ENCODE measurements at regions not wholly inside any gene's neighbourhood (a gene's known extent, or its start where the extent isn't known, plus 50 kb on each side); places are given as distances from the start of the nearest gene placed in this dataset.

DNA sequence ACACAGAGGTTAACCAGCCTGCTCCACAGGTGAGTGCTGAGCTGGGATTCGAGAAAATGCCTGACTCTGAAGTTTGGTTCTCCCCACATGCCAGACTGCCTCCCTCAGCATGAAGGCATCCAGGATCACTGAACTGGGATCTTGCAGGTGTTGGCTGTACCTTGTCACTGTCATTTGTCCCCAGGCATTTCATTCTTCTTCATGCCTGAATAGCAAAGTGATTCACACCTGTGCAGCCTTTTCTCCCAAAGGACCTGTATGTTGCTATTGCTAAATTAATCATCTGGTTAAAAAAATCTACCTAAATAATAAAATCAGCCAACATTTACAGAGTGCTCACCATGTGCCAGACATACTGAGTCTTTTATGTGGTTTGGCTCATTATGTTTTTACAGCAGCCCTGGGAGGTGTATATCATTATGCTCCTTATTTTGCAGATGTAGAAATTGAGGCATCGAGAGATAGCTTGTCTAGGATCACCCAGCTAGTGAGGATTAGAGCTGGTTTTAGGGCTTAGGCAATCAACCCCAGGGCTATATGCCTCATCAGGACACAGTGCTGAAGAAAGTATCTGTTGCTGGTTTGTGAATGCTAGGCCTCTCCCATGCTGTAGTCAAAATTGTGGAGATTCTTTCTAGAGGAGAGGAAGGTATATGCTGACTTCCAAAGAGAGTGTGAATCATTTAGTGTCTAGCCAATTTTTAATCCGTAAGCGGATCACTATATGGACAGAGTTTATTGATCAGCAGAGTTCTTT, 204.4 kb downstream of the HIPK3 start:
- TF ChIP-seq, protein P1, sequence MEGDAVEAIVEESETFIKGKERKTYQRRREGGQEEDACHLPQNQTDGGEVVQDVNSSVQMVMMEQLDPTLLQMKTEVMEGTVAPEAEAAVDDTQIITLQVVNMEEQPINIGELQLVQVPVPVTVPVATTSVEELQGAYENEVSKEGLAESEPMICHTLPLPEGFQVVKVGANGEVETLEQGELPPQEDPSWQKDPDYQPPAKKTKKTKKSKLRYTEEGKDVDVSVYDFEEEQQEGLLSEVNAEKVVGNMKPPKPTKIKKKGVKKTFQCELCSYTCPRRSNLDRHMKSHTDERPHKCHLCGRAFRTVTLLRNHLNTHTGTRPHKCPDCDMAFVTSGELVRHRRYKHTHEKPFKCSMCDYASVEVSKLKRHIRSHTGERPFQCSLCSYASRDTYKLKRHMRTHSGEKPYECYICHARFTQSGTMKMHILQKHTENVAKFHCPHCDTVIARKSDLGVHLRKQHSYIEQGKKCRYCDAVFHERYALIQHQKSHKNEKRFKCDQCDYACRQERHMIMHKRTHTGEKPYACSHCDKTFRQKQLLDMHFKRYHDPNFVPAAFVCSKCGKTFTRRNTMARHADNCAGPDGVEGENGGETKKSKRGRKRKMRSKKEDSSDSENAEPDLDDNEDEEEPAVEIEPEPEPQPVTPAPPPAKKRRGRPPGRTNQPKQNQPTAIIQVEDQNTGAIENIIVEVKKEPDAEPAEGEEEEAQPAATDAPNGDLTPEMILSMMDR (IDR thresholded peaks at IDR 0.05), result no peak
- TF ChIP-seq POLR2AphosphoS5 (IDR thresholded peaks at IDR 0.05), result no peak
- TF ChIP-seq POLR2A (IDR thresholded peaks at IDR 0.05), result no peak
- TF ChIP-seq EP300 (IDR thresholded peaks at IDR 0.05), result no peak
